GM06990 (cell line): ENCODE measurements at regions not wholly inside any gene's neighbourhood (a gene's known extent, or its start where the extent isn't known, plus 50 kb on each side); places are given as distances from the start of the nearest gene placed in this dataset.
"Not testable (repeated sequence)": the region's sequence is repeated elsewhere in the genome, so short reads cannot be mapped to it uniquely, and the experiment has no call there.

ENCODE experiments used
- DNase-seq: peaks from one replicate; pipeline ENCODE4 v3.0.0-alpha.2; 2011; ENCODE audit not compliant: insufficient read length; ENCODE audit errors: extremely low read depth
- H3K27me3 ChIP-seq: replicated peaks from 2 replicates; pipeline ENCODE4 v1.6.0; 2011; ENCODE audit warnings: low read length; ENCODE audit not compliant: control insufficient read depth, insufficient read depth
- H3K36me3 ChIP-seq: 2 replicates; pipeline ENCODE4 v1.5.1; 2011; ENCODE audit warnings: low read length; ENCODE audit not compliant: control insufficient read depth, insufficient read depth
- H3K4me3 ChIP-seq: replicated peaks from 2 replicates; pipeline ENCODE4 v1.5.1; 2011; ENCODE audit warnings: low read depth, mild to moderate bottlenecking, control low read depth, low read length
- CTCF ChIP-seq: IDR thresholded peaks from 2 replicates; pipeline ENCODE4 v1.5.1; 2011; ENCODE audit warnings: low read length, control low read depth, mild to moderate bottlenecking, inconsistent platforms; ENCODE audit not compliant: insufficient read depth, poor library complexity, severe bottlenecking

DNA sequence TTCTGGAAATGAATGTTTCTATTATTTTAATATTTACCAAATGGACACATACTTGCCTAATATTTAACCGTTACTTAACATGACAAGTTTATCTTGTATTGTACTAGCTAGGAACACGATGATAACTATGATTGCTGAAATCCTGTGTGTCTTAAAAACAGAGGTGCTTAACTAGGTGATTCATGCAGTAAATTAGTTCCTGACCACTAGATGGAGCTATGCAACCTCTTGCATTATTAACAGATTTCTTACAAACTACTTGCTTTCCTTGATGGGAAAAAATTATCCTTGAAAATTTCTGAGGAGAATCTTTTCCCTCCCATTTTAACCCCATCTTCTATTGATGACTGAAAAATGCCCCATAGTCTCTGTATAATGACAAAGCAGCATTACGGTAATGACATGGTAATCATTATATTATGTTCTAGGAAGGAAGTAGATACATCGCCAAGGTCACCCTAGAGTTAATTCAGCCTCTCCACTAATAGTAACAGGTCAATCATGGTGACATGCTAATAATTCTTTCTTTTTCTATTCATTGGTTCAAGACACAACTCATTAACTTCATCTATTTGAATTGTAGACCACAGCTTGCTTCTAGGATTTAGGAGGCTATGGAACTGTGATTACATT lies 844.2 kb downstream of the RAPGEF2 start:
- peak; percentile 73 for TF ChIP-seq CTCF
- H3K4me3 ChIP-seq: no peak overlapping the region
- DNase-seq: no peak
- no peaks in the 10 kb centered on the region for H3K36me3 ChIP-seq
- H3K27me3 ChIP-seq: no peaks in the 10 kb centered on the region; the same call in 1 of the 2 replicates

GRCh38 chr4:159950707-159951106 lies 847.8 kb downstream of the RAPGEF2 start:
- TF ChIP-seq CTCF: no peak
- Histone ChIP-seq H3K27me3 (no peaks in the 10 kb centered on the region; the same call in 1 of the 2 replicates), H3K4me3 (no peak overlapping the region), H3K36me3 (no peaks in the 10 kb centered on the region)
- DNase-seq: no peak

GRCh38 chr4:159966746-159967145 lies 863.9 kb downstream of the RAPGEF2 start:
- no peak overlapping the region for H3K4me3 ChIP-seq
- no peaks in the 10 kb centered on the region for H3K27me3 ChIP-seq
- no peak for DNase-seq
- no peaks in the 10 kb centered on the region for H3K36me3 ChIP-seq
- no peak for TF ChIP-seq CTCF

- DNase-seq, H3K36me3 ChIP-seq, H3K27me3 ChIP-seq, H3K4me3 ChIP-seq: not testable (repeated sequence)
Measured at GRCh38 chr4:159976871-159977482, 874.1 kb downstream of the RAPGEF2 start.

GRCh38 chr4:159977907-159978617 lies 875.2 kb downstream of the RAPGEF2 start:
- DNase-seq: no peak
- Histone ChIP-seq H3K36me3 (no peaks in the 10 kb centered on the region), H3K4me3 (no peak overlapping the region), H3K27me3 (no peaks in the 10 kb centered on the region)
- TF ChIP-seq CTCF: no peak

DNA sequence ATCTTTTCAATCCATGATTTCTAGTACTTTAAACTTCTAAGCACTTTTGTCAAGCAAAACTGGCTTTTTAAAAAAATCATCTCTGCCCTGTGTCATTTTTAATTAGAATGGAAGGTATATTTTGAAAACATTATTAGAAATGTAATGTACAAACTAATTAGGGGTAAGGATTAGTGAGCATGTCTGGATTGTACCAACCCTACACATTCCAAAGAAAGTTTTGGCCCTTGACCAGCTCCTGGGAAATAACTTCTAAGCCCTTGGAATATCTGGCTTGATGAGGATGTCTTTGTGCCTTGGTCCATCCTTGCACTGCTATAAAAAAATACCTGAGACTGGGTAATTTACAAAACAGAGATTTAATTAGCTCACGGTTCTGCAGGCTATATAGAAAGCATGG lies 876.5 kb downstream of the RAPGEF2 start:
- no peak for TF ChIP-seq CTCF
- no peaks in the 10 kb centered on the region for H3K36me3 ChIP-seq
- no peak overlapping the region for H3K4me3 ChIP-seq
- DNase-seq: no peak
- no peaks in the 10 kb centered on the region for H3K27me3 ChIP-seq
